HG02571 (cell line): ENCODE measurements at regions not wholly inside any gene's neighbourhood (a gene's known extent, or its start where the extent isn't known, plus 50 kb on each side); places are given as distances from the start of the nearest gene placed in this dataset.

Experiments
- ATAC-seq: cut with Tn5 transposase; IDR thresholded peaks from one replicate; pipeline ENCODE4 v1.9.1; 2021; ENCODE audit warnings: mild to moderate bottlenecking, moderate library complexity; ENCODE audit not compliant: unreplicated experiment

- no peak for ATAC-seq
Observed at GRCh38 chrX:98338544-98338943, 1454.8 kb downstream of the RPA4 start.

DNA sequence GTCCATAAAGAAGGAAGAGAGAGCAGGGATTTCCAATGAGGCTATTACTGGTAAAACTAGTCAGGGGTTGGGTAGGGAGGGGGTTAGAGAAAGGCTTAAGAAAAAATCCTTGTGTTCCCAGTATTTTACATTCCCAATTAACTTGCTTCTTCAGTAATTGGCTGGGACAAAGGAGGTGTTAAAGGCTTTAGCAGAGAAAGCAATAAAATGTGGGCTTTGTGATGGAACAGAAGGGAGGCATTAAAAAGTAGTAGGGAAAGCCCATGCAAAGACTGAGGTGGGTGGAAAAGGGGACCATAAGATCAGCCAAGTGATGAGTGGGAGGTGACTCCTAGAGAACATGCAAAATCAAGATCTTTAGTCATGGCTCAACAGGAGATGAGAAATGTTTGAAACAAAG is 1467.2 kb downstream of the RPA4 start:
- ATAC-seq, result no peak

- no peak for ATAC-seq
Observed at GRCh38 chrX:98357146-98357545, 1473.4 kb downstream of the RPA4 start.

GRCh38 chrX:98362630-98363029 is 1478.9 kb downstream of the RPA4 start:
- ATAC-seq, result no peak

- ATAC-seq, result no peak
Observed at GRCh38 chrX:98371994-98372393, 1488.3 kb downstream of the RPA4 start.

DNA sequence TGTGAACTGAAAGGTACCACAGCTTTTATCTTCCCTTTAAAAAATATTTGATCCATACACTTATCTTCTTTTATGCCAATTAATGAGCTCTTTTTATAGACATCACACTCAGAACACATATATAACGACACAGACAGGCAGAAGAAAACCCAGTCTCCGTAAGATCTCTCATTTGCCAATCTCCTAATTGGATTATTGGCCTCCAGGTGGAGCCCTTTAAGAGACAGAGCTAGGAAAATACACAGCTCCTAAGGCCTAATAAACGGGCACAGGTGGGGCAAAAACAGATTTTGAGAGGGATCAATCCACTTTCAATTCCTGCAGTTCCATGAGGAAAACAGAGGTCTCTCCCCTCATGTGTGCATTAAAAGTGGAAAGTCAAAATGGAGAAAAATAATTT is 1495.4 kb downstream of the RPA4 start:
- no peak for ATAC-seq

GRCh38 chrX:98380106-98380505 is 1496.4 kb downstream of the RPA4 start:
- no peak for ATAC-seq

DNA sequence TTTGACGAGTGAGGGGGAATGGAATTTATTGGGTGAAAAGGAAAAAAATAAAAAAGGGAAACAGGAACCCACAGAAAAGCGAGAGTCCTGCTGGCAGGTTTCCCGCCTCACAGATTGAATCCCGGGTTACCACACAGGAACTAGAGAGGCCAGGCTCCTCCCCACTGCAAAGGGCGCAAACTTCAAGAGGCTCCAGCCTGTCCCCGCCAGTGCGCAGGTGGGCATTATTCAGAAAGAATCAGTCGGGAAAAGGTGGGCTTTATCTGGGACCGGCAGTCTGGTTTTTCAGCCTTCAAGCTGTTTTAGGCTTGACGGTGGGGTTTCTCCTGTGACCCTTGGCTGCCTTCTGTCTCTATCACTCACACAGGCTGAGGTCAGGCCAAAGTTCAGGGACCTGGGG is 1496.8 kb downstream of the RPA4 start:
- ATAC-seq, result no peak

DNA sequence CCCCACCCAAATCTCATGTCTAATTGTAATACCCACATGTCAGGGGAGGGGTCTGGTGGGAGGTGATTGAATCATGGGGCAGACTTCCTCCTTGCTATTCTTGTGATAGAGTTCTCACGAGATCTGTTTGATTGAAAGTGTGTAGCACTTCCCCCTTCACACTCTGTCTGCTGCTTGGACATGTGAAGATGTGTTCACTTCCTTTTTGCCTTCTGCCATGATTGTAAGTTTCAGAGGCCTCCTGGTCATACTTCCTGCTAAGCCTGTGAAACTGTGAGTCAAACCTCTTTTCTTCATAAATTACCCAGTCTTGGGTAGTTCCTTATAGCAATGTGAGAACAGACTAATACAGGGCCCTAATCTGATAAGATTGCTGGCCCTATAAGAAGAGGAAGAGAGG is 1514.8 kb downstream of the RPA4 start:
- ATAC-seq, result no peak

DNA sequence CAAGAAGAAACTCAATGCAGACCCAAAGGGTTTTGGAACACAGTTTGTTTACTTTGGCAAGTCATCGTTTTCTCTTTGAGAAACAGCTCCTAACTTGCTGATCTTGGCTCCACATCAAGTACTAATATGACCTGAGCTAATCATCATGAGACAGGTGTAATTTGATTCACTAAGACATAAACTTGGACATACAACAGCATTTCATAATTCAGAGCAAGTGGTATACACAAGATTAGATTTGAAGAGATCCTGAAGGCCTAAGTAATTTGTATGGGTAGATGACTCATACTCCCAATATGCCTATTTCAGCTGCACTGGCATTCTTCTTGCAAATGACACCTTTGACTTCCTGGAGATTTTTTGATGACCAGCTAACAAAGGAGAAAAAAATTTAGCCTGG is 1521.7 kb downstream of the RPA4 start:
- ATAC-seq, result no peak

GRCh38 chrX:98407584-98407983 is 1523.9 kb downstream of the RPA4 start:
- ATAC-seq, result no peak

- ATAC-seq, result no peak
Observed at GRCh38 chrX:98409867-98410266, 1526.2 kb downstream of the RPA4 start.

DNA sequence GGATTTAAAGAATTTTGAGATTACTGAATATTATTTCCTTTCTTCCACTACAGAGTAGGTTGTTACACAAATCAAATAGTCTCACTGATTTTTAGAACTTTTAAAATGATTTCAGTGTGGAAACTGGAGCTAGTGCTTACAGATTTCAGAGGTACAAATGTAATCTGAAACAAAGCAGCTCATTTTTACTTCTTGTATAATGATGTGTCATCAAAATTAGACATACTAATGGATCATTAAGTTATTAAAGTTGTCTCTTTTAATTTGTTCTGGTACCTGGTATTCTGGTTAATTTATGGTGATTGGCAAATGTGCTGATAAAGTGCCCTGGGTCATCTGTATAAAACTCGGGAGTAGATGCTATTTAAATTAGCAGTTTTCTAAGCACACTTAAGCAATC is 1528.3 kb downstream of the RPA4 start:
- ATAC-seq, result no peak

DNA sequence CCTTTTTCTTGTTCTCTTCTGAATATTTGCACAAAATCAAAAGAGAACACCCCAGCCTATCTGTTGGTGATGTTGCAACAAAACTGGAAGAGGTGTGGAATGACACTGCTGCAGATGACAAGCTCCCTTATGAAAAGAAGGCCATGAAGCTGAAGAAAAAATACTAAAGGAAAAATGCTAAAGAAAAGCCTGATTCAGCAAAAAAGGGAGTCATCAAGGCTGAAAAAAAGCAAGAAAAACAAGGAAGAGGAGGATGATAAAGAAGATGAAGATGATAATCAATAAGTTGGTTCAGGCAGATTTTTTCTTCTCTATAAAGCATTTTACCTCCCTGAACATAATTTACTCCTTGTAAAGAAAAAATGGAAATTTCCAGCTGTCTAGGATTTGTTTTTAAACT is 1538.8 kb downstream of the RPA4 start:
- ATAC-seq, result no peak

GRCh38 chrX:98432413-98432812 is 1548.7 kb downstream of the RPA4 start:
- no peak for ATAC-seq

DNA sequence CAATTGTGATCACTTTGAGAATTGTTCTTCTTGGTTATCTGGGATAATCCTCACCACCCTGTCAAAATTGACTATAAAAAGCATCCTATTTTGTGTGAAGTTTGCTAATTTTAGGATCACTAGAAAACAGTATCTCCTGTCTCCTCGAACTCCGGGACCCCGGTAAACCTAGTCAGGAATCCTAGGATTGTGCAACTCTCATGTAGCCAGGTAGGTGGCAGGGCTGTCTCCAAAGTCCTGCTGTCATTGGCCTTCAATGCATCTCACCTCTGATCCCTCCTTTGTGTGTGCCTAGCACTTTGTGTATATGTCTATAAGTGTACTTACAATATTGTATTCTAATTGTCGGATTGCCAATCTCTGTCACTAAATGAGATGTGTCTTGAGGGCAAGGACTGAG is 1564.8 kb downstream of the RPA4 start:
- ATAC-seq, result no peak

DNA sequence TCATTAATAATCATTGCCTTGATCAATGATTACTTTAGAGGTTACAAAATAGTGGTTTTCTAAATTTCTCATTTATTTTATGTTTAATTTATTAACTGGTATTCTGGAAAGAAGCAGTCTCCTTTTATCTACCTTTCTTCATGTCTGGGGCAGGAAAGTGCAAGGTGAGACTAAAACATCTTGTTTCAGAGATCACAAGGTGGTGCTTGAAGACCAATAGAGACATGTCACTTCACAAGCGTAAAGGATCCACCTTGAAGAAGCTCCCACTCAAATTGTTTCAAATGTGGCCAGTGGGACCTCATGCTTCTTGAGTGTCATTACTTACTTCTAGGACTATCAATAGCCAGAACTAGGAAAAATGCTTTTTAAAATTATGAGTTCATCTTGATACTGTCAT is 1568.7 kb downstream of the RPA4 start:
- no peak for ATAC-seq

- no peak for ATAC-seq
Observed at GRCh38 chrX:98459669-98460068, 1576.0 kb downstream of the RPA4 start.

DNA sequence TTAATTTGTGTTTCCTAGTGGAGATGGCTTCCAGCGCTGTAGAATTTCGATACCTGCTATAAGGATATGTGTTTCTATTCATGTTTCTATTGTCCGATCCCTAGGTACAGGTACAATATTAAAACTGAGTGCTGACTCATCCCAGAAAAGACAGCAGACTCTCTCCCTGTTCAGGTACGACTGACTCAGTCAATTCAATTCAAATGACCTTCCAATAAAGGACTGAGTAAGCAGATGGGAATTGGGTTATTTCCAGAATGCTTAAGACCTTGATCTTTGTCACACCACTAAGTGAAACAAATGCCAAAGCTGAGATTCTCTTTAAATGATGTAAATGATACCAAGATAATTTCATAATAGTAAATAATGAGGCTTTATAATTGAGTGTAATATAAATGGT is 1596.9 kb downstream of the RPA4 start:
- ATAC-seq, result no peak

DNA sequence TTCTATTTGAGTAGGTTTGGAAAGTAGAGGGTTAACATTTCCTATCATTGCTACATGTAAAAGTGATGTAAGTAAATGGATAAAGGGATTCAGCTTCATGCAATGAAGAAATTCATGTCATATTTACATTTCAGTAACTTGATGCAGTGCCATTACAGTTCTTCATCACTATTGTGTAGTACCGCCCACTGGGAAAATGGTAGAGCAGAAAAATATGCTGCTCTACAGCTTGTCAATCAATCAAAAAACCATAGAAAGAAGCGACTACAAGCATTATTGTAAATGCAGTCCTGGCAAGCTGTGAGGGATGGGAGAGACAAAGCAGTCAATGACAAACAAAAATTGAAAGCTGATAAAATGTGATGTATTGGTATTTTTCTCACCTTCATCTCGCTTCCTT is 1597.9 kb downstream of the RPA4 start:
- ATAC-seq, result no peak

DNA sequence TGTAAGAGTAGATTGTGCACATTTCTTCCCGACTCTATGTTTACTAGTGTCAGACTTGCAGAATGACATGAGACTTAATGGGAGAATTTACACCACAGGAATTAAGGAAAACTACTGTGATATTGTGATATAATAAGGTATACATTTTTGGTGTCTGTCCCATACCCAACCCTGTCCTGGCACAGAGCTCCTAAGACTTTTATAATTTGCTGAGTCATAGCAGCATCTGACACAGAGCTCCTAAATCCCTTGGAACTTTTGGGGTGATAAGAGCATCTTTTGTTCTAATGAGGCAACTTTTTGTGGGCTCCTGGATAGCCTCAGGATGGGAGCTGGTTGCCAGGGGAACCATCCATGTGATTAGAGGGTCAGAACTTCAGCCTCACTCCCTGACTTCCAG is 1607.0 kb downstream of the RPA4 start:
- no peak for ATAC-seq

- ATAC-seq, result no peak
Observed at GRCh38 chrX:98501426-98501825, 1617.7 kb downstream of the RPA4 start.

GRCh38 chrX:98506907-98507306 is 1623.2 kb downstream of the RPA4 start:
- ATAC-seq, result no peak

DNA sequence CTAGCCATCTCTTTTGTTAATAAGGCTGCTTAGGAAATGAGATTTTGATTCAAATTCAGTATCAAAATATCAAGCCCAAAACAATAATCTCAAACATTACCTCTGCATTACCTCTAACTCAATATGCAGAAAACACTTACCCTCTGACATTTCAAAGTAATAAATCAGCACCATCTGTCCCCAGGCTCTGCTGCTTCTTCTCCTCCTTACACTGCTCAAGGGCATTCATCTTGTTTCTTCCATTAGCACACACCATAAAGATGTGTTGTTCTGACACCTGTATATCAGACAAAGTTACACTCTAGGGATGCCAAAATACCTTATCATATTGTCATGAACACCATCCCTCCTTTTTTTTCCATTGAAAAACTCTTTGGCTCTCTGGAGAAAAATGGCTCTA is 1630.3 kb downstream of the RPA4 start:
- ATAC-seq, result no peak
